Liver (tissue), 8 donors: ENCODE measurements at regions not wholly inside any gene's neighbourhood (a gene's known extent, or its start where the extent isn't known, plus 50 kb on each side); places are given as distances from the start of the nearest gene placed in this dataset.

Experiments used
- DNase-seq: peaks from one replicate; pipeline ENCODE4 v3.0.0-alpha.2; 2017; ENCODE audit warnings: low spot score
- H3K27ac ChIP-seq, 2 donors: one replicate each; pipeline ENCODE4 v1.7.0; 2013; ENCODE audit warnings: inconsistent platforms in 2 of 2, low read length in 2 of 2, control low read depth in 1 of 2, low read depth in 1 of 2, mild to moderate bottlenecking in 1 of 2
- H3K27me3 ChIP-seq, 4 donors: one replicate each; pipeline versions ENCODE4 v1.6.1 to v1.7.0; 2013; ENCODE audit warnings: low read length in 3 of 4, inconsistent platforms in 1 of 4, mild to moderate bottlenecking in 1 of 4, moderate library complexity in 1 of 4; ENCODE audit not compliant: control insufficient read depth in 4 of 4, insufficient read depth in 4 of 4
- H3K36me3 ChIP-seq, 4 donors: one replicate each; pipeline versions ENCODE4 v1.6.1 to v1.7.0; 2013; ENCODE audit warnings: low read length in 3 of 4, mild to moderate bottlenecking in 3 of 4, low read depth in 1 of 4, moderate library complexity in 1 of 4; ENCODE audit not compliant: control insufficient read depth in 4 of 4, insufficient read depth in 3 of 4
- H3K4me1 ChIP-seq, 4 donors: one replicate each; pipeline versions ENCODE4 v1.6.1 to v1.7.0; 2013; ENCODE audit warnings: low read length in 3 of 4, mild to moderate bottlenecking in 3 of 4, moderate library complexity in 1 of 4; ENCODE audit not compliant: control insufficient read depth in 4 of 4, insufficient read depth in 4 of 4
- H3K4me3 ChIP-seq, 3 donors: one replicate each; pipeline versions ENCODE4 v1.6.1 to v1.7.0; 2013; ENCODE audit warnings: low read length in 3 of 3, control low read depth in 1 of 3, low read depth in 1 of 3, mild to moderate bottlenecking in 1 of 3
- H3K9ac ChIP-seq, 2 donors: one replicate each; pipeline ENCODE4 v1.7.0; 2013; ENCODE audit warnings: low read length in 2 of 2, mild to moderate bottlenecking in 2 of 2, moderate library complexity in 2 of 2, control low read depth in 1 of 2, low read depth in 1 of 2
- H3K9me3 ChIP-seq, 4 donors: one replicate each; pipeline versions ENCODE4 v1.6.1 to v1.7.0; 2013; ENCODE audit warnings: low read length in 3 of 4; ENCODE audit not compliant: control insufficient read depth in 4 of 4
- EGR1 ChIP-seq, 2 donors: IDR thresholded peaks; 2 replicates each; pipeline ENCODE4 v1.6.1; 2016 to 2018; ENCODE audit warnings: antibody characterized with exemption in 2 of 2, low read depth in 2 of 2
- FOXA2 ChIP-seq: IDR thresholded peaks from 2 replicates; pipeline ENCODE4 v1.6.1; 2016; ENCODE audit warnings: antibody characterized with exemption
- GABPA ChIP-seq, 2 donors: IDR thresholded peaks in 1 of 2; conservative IDR thresholded peaks in 1 of 2; 2 replicates each; pipeline ENCODE4 v1.6.1; 2016; ENCODE audit warnings: antibody characterized with exemption in 2 of 2, mild to moderate bottlenecking in 1 of 2, moderate library complexity in 1 of 2
- HNF4A ChIP-seq, 2 donors: conservative IDR thresholded peaks; 2 replicates each; pipeline ENCODE4 v1.6.1; 2016; ENCODE audit warnings: antibody characterized with exemption in 2 of 2, mild to moderate bottlenecking in 2 of 2
- HNF4G ChIP-seq: IDR thresholded peaks from 2 replicates; pipeline ENCODE4 v1.6.1; 2016; ENCODE audit warnings: antibody characterized with exemption
- JUND ChIP-seq, 2 donors: IDR thresholded peaks; 2 replicates each; pipeline ENCODE4 v1.6.1; 2016; ENCODE audit warnings: antibody characterized with exemption in 2 of 2
- NR2F2 ChIP-seq: IDR thresholded peaks from 2 replicates; pipeline ENCODE4 v1.6.1; 2016; ENCODE audit warnings: antibody characterized with exemption
- RAD21 ChIP-seq, 2 donors: IDR thresholded peaks; 2 replicates each; pipeline ENCODE4 v1.6.1; 2016; ENCODE audit warnings: antibody characterized with exemption in 2 of 2, mild to moderate bottlenecking in 2 of 2
- RXRA ChIP-seq, 2 donors: IDR thresholded peaks; 2 replicates each; pipeline ENCODE4 v1.6.1; 2017 to 2018; ENCODE audit warnings: antibody characterized with exemption in 2 of 2, mild to moderate bottlenecking in 1 of 2
- TAF1 ChIP-seq: conservative IDR thresholded peaks from 2 replicates; pipeline ENCODE4 v1.6.1; 2016; ENCODE audit warnings: antibody characterized with exemption, mild to moderate bottlenecking
- YY1 ChIP-seq: IDR thresholded peaks from 2 replicates; pipeline ENCODE4 v1.6.1; 2016; ENCODE audit warnings: antibody characterized with exemption, mild to moderate bottlenecking
- WGBS: extraction: QIAGEN DNeasy Blood & Tissue Kit; methylation state at CpG from one replicate; pipeline ENCODE4 v1.1.7; 2013; 5-methylcytosine and 5-hydroxymethylcytosine counted together
- TF ChIP-seq, protein P1 (sequence below): IDR thresholded peaks from 2 replicates; pipeline ENCODE4 v1.6.1; 2016; ENCODE audit warnings: antibody characterized with exemption, mild to moderate bottlenecking
- TF ChIP-seq, protein P2 (sequence below): fragments of 150-350 bp; IDR thresholded peaks from 2 replicates; pipeline ENCODE4 v1.5.1; 2017; ENCODE audit warnings: improper control_type of control experiment, low read depth, low read length; ENCODE audit not compliant: missing input control
- TF ChIP-seq, protein P3 (sequence below): IDR thresholded peaks from 2 replicates; pipeline ENCODE4 v1.6.1; 2016; ENCODE audit warnings: antibody characterized with exemption
- TF ChIP-seq, protein P4 (sequence below): IDR thresholded peaks from 2 replicates; pipeline ENCODE4 v1.6.1; 2016; ENCODE audit warnings: antibody characterized with exemption
- TF ChIP-seq, protein P5 (sequence below): IDR thresholded peaks from 2 replicates; pipeline ENCODE4 v1.6.1; 2016; ENCODE audit warnings: antibody characterized with exemption
- donor health status: healthy.
- donor health status: healthy.
- donor health status: healthy.
- donor health status: healthy.
- donor health status: healthy.

DNA sequence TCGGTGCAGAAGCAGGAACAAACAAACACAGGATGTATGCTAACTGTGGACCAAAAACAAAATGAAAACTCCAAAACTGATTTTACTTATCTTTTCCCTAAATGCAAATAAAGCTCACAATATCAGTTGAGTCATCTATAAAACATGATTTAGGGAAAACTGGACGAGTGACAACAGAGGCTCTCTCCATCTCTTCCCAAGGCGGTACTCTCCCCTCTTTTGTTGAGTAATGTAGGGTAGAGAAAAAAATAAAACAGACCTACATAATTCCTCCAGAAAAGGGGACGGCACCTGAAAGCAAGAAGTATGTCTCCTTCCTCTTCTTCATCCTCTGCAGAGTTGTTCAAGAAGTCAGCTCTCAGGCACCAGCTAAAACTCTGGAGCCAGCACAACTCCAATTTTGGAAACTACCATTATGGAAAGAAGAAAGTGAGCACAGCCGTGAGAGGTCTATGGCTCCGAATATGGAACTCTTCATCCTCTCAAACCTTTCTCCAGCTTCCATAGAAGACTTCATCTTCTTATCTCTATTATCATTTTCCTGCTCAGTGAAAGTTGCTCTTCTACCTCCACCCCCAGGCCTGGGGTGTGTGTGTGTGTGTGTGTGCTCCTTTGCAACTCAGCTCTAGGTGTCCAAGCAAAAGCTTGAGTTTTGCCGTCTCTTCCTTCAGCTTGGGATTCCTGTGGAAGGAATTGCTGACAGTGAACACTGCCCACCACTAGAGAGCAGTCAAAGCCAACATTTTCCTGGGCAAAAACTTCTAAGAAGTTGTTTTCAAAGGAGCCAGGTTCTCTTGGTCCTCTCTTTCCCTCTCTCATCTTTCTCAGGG, 155.4 kb downstream of the DIO2 start:
- DNase-seq = no peak

DNA sequence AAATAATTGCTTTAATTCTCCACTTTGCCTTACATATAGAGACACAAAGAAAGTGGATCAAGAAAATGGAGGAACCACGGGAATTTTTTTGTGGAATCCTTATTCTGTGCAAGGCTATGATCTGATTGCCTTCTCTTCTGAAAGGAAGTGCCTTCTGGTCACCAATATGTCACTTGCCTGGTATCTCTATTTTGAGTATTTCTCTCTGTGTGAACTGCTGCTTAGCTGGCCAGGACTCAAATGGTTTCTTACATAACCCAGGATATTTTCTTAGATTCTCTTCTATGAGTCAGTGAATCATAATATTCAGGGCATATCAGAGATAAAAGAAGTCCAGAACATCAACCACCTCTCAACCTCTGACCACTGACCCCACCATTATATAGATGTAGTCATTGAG, 156.1 kb downstream of the DIO2 start:
- H3K4me1 ChIP-seq = no peaks in the 10 kb centered on the region
- no peak overlapping the region for H3K9ac ChIP-seq
- H3K4me3 ChIP-seq = no peak overlapping the region
- H3K27ac ChIP-seq = no peak overlapping the region
- 45% methylated on average over 1 of the region's 1 CpG for WGBS
- H3K27me3 ChIP-seq = no peaks in the 10 kb centered on the region
- no peaks in the 10 kb centered on the region for H3K36me3 ChIP-seq
- DNase-seq = no peak
- H3K9me3 ChIP-seq = peaks cover 0 to 3% (median 0%) of the 10 kb centered on the region in 4 donors
- no peak for TF ChIP-seq JUND (IDR thresholded peaks at IDR 0.05)
- TF ChIP-seq RXRA (IDR thresholded peaks at IDR 0.05) = no peak
- no peak for TF ChIP-seq FOXA2
- no peak for TF ChIP-seq YY1
- TF ChIP-seq, protein P1, sequence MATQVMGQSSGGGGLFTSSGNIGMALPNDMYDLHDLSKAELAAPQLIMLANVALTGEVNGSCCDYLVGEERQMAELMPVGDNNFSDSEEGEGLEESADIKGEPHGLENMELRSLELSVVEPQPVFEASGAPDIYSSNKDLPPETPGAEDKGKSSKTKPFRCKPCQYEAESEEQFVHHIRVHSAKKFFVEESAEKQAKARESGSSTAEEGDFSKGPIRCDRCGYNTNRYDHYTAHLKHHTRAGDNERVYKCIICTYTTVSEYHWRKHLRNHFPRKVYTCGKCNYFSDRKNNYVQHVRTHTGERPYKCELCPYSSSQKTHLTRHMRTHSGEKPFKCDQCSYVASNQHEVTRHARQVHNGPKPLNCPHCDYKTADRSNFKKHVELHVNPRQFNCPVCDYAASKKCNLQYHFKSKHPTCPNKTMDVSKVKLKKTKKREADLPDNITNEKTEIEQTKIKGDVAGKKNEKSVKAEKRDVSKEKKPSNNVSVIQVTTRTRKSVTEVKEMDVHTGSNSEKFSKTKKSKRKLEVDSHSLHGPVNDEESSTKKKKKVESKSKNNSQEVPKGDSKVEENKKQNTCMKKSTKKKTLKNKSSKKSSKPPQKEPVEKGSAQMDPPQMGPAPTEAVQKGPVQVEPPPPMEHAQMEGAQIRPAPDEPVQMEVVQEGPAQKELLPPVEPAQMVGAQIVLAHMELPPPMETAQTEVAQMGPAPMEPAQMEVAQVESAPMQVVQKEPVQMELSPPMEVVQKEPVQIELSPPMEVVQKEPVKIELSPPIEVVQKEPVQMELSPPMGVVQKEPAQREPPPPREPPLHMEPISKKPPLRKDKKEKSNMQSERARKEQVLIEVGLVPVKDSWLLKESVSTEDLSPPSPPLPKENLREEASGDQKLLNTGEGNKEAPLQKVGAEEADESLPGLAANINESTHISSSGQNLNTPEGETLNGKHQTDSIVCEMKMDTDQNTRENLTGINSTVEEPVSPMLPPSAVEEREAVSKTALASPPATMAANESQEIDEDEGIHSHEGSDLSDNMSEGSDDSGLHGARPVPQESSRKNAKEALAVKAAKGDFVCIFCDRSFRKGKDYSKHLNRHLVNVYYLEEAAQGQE = no peak
- TF ChIP-seq HNF4A (conservative IDR thresholded peaks at IDR 0.05) = no peak
- no peak for TF ChIP-seq EGR1 (IDR thresholded peaks at IDR 0.05; ENCODE audit: low read depth in 2 of 2)
- TF ChIP-seq RAD21 (IDR thresholded peaks at IDR 0.05) = no peak
- TF ChIP-seq, protein P2, sequence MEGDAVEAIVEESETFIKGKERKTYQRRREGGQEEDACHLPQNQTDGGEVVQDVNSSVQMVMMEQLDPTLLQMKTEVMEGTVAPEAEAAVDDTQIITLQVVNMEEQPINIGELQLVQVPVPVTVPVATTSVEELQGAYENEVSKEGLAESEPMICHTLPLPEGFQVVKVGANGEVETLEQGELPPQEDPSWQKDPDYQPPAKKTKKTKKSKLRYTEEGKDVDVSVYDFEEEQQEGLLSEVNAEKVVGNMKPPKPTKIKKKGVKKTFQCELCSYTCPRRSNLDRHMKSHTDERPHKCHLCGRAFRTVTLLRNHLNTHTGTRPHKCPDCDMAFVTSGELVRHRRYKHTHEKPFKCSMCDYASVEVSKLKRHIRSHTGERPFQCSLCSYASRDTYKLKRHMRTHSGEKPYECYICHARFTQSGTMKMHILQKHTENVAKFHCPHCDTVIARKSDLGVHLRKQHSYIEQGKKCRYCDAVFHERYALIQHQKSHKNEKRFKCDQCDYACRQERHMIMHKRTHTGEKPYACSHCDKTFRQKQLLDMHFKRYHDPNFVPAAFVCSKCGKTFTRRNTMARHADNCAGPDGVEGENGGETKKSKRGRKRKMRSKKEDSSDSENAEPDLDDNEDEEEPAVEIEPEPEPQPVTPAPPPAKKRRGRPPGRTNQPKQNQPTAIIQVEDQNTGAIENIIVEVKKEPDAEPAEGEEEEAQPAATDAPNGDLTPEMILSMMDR = no peak
- no peak for TF ChIP-seq GABPA (IDR thresholded peaks at IDR 0.05 in 1 of 2, conservative IDR thresholded peaks at IDR 0.05 in 1 of 2)
- TF ChIP-seq, protein P3, sequence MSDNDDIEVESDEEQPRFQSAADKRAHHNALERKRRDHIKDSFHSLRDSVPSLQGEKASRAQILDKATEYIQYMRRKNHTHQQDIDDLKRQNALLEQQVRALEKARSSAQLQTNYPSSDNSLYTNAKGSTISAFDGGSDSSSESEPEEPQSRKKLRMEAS = no peak
- no peak for TF ChIP-seq HNF4G
- TF ChIP-seq TAF1 = no peak
- no peak for TF ChIP-seq NR2F2
- TF ChIP-seq, protein P4, sequence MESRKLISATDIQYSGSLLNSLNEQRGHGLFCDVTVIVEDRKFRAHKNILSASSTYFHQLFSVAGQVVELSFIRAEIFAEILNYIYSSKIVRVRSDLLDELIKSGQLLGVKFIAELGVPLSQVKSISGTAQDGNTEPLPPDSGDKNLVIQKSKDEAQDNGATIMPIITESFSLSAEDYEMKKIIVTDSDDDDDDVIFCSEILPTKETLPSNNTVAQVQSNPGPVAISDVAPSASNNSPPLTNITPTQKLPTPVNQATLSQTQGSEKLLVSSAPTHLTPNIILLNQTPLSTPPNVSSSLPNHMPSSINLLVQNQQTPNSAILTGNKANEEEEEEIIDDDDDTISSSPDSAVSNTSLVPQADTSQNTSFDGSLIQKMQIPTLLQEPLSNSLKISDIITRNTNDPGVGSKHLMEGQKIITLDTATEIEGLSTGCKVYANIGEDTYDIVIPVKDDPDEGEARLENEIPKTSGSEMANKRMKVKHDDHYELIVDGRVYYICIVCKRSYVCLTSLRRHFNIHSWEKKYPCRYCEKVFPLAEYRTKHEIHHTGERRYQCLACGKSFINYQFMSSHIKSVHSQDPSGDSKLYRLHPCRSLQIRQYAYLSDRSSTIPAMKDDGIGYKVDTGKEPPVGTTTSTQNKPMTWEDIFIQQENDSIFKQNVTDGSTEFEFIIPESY = no peak
- TF ChIP-seq, protein P5, sequence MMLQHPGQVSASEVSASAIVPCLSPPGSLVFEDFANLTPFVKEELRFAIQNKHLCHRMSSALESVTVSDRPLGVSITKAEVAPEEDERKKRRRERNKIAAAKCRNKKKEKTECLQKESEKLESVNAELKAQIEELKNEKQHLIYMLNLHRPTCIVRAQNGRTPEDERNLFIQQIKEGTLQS = no peak

More for the DNA sequence above, 155.4 kb downstream of the DIO2 start:
- TF ChIP-seq HNF4G (no peak), JUND (IDR thresholded peaks at IDR 0.05) (no peak), YY1 (no peak), NR2F2 (no peak), RAD21 (IDR thresholded peaks at IDR 0.05) (peak; percentile 77 to 78), FOXA2 (no peak), EGR1 (IDR thresholded peaks at IDR 0.05; ENCODE audit: low read depth in 2 of 2) (no peak), GABPA (IDR thresholded peaks at IDR 0.05 in 1 of 2, conservative IDR thresholded peaks at IDR 0.05 in 1 of 2) (no peak)
- TF ChIP-seq, protein P2 = peak; percentile 56
- TF ChIP-seq, protein P3 = no peak
- TF ChIP-seq, protein P5 = no peak
- no peaks in the 10 kb centered on the region for H3K4me1 ChIP-seq
- H3K4me3 ChIP-seq = no peak overlapping the region
- WGBS = 54% methylated on average over 7 of the region's 7 CpGs
- H3K27me3 ChIP-seq = no peaks in the 10 kb centered on the region
- H3K36me3 ChIP-seq = no peaks in the 10 kb centered on the region
- no peak overlapping the region for H3K9ac ChIP-seq
- H3K27ac ChIP-seq = no peak overlapping the region
- peaks cover 0 to 3% (median 0%) of the 10 kb centered on the region in 4 donors for H3K9me3 ChIP-seq
